B cell (primary cell): ENCODE measurements at regions not wholly inside any gene's neighbourhood (a gene's known extent, or its start where the extent isn't known, plus 50 kb on each side); places are given as distances from the start of the nearest gene placed in this dataset.

Experiments used
- ATAC-seq: fragments of 200-7000 bp; cut with Tn5 transposase; one replicate; pipeline ENCODE4 v1.10.0; 2021; ENCODE audit warnings: low read depth, mild to moderate bottlenecking, moderate number of reproducible peaks, moderate library complexity
- CTCF ChIA-PET: fragments of 350-600 bp; sonication (Branson Sonifier 250); formaldehyde crosslinking; loops from one replicate; lab custom pipeline; 2021; ENCODE audit warnings: antibody characterized with exemption, inconsistent platforms; lab: Charles Lee
- POLR2A ChIA-PET: fragments of 350-600 bp; sonication (Branson Sonifier 250); formaldehyde crosslinking; loops from one replicate; lab custom pipeline; 2021; ENCODE audit warnings: antibody characterized with exemption; lab: Charles Lee
- DNase-seq: peaks from one replicate; pipeline ENCODE4 v3.0.0; 2013
- H2AFZ ChIP-seq: 2 replicates; pipeline ENCODE4 v1.6.1; 2012; ENCODE audit warnings: mild to moderate bottlenecking, low read depth, low read length; ENCODE audit not compliant: insufficient read depth, poor library complexity, severe bottlenecking
- H3K27ac ChIP-seq, 2 donors: 1 replicate in 1 of 2; 2 replicates in 1 of 2; pipeline ENCODE4 v1.5.1; 2012 to 2013; ENCODE audit warnings: low read length in 2 of 2, mild to moderate bottlenecking in 2 of 2, moderate library complexity in 1 of 2
- H3K27me3 ChIP-seq, 4 experiments: fragments of 200-600 bp in 1 of 4; sonication (generic) in 1 of 4; replicated peaks in 1 of 4; 1 replicate in 2 of 4; 2 replicates in 2 of 4; pipeline versions ENCODE4 v1.6.1 to v1.7.0; 2013 to 2016; ENCODE audit warnings: low read length in 3 of 4, mild to moderate bottlenecking in 2 of 4, mixed read lengths in 1 of 4, moderate library complexity in 1 of 4; ENCODE audit not compliant: insufficient read depth in 4 of 4, control insufficient read depth in 3 of 4; ENCODE audit errors: control extremely low read depth in 1 of 4
- H3K36me3 ChIP-seq, 2 experiments: replicated peaks in 1 of 2; 1 replicate in 1 of 2; 2 replicates in 1 of 2; pipeline versions ENCODE4 v1.6.1 to v1.7.1; 2013; ENCODE audit warnings: low read length in 1 of 2; ENCODE audit not compliant: insufficient read depth in 2 of 2, control insufficient read depth in 1 of 2; ENCODE audit errors: control extremely low read depth in 1 of 2, extremely low read depth in 1 of 2
- H3K4me1 ChIP-seq, 2 donors: fragments of 200-600 bp in 1 of 2; sonication (generic) in 1 of 2; 1 replicate in 1 of 2; 2 replicates in 1 of 2; pipeline versions ENCODE4 v1.5.1 to v1.6.1; 2013 to 2017; ENCODE audit warnings: low read length in 2 of 2; ENCODE audit not compliant: control insufficient read depth in 2 of 2, insufficient read depth in 2 of 2
- H3K4me2 ChIP-seq: replicated peaks from 2 replicates; pipeline ENCODE3; 2012; ENCODE audit warnings: mild to moderate bottlenecking, low read depth, low read length; ENCODE audit not compliant: poor library complexity, severe bottlenecking
- H3K4me3 ChIP-seq, 5 experiments: fragments of 200-600 bp in 1 of 5; sonication (generic) in 1 of 5; 1 replicate in 3 of 5; 2 replicates in 2 of 5; pipeline versions ENCODE4 v1.5.1 to v1.7.0; 2011 to 2016; ENCODE audit warnings: low read length in 4 of 5, mild to moderate bottlenecking in 4 of 5, low read depth in 2 of 5, control low read depth in 1 of 5, moderate library complexity in 1 of 5; ENCODE audit not compliant: insufficient read depth in 1 of 5; ENCODE audit errors: control extremely low read depth in 1 of 5, extremely low read depth in 1 of 5
- H3K79me2 ChIP-seq: fragments of 200-600 bp; sonication (generic); one replicate; pipeline ENCODE4 v1.6.0; 2016; ENCODE audit warnings: low read length; ENCODE audit not compliant: control insufficient read depth, insufficient read depth
- H3K9ac ChIP-seq: fragments of 200-600 bp; sonication (generic); 2 replicates; pipeline ENCODE4 v1.6.1; 2017; ENCODE audit warnings: mild to moderate bottlenecking, low read length, moderate library complexity
- H3K9me3 ChIP-seq, 3 donors: one replicate each; pipeline versions ENCODE4 v1.6.1 to v1.7.1; 2013; ENCODE audit warnings: low read length in 2 of 3; ENCODE audit not compliant: control insufficient read depth in 2 of 3, insufficient read depth in 1 of 3; ENCODE audit errors: control extremely low read depth in 1 of 3
- H4K20me1 ChIP-seq: 2 replicates; pipeline ENCODE4 v1.6.0; 2012; ENCODE audit warnings: mild to moderate bottlenecking, low read length; ENCODE audit not compliant: insufficient read depth, control insufficient read depth, poor library complexity, severe bottlenecking
- H3K27ac Mint-ChIP-seq: one replicate; pipeline ENCODE4 v1.8.0; 2021; ENCODE audit warnings: mixed read lengths
- H3K27me3 Mint-ChIP-seq: one replicate; pipeline ENCODE4 v1.8.0; 2021; ENCODE audit warnings: mixed read lengths
- H3K4me1 Mint-ChIP-seq: one replicate; pipeline ENCODE4 v1.8.0; 2021; ENCODE audit warnings: mixed read lengths
- H3K4me3 Mint-ChIP-seq: one replicate; pipeline ENCODE4 v1.8.0; 2021; ENCODE audit warnings: mixed read lengths
- H3K9me3 Mint-ChIP-seq: one replicate; pipeline ENCODE4 v1.8.0; 2022; ENCODE audit warnings: mixed read lengths; ENCODE audit not compliant: insufficient read depth
- CTCF ChIP-seq: fragments of 200-600 bp; IDR thresholded peaks from one replicate; pipeline ENCODE4 v1.8.0; 2022; ENCODE audit warnings: antibody characterized with exemption, mild to moderate bottlenecking
- EZH2 ChIP-seq: IDR thresholded peaks from 2 replicates; pipeline ENCODE4 v1.6.1; 2012; ENCODE audit warnings: borderline replicate concordance, low read depth, mild to moderate bottlenecking, moderate library complexity, low read length; ENCODE audit not compliant: insufficient read depth, poor library complexity, severe bottlenecking
- WGBS: methylation state at CpG from one replicate; pipeline ENCODE4 v1.1.5; 2013; ENCODE audit warnings: missing lambda C conversion rate; ENCODE audit not compliant: insufficient coverage; 5-methylcytosine and 5-hydroxymethylcytosine counted together
- intact Hi-C: fragments of 100-400 bp; cut with micrococcal nuclease; formaldehyde crosslinking; loops from one replicate; pipeline ENCODE4 v1.10.0; 2022

- WGBS, result 92% methylated on average over 2 of the region's 2 CpGs
- H3K4me1 Mint-ChIP-seq, result no peaks in the 10 kb centered on the region
- H3K4me3 Mint-ChIP-seq, result no peak overlapping the region
- H3K9me3 Mint-ChIP-seq, result no peaks in the 10 kb centered on the region
- Histone ChIP-seq H3K4me2 (no peak overlapping the region), H4K20me1 (no peaks in the 10 kb centered on the region), H3K9ac (no peak overlapping the region), H3K27me3 (no peaks in the 10 kb centered on the region), H3K4me1 (no peaks in the 10 kb centered on the region), H3K79me2 (no peaks in the 10 kb centered on the region), H3K4me3 (no peak overlapping the region), H3K27ac (no peak overlapping the region), H3K36me3 (no peaks in the 10 kb centered on the region), H2AFZ (no peak overlapping the region), H3K9me3 (no peaks in the 10 kb centered on the region)
- peaks cover 7% of the 10 kb centered on the region for H3K27me3 Mint-ChIP-seq
- no peak for ATAC-seq
- ChIA-PET POLR2A (no interaction called here), CTCF (no interaction called here)
- TF ChIP-seq CTCF, result no peak
- TF ChIP-seq EZH2, result no peak
- DNase-seq, result no peak
- no peak overlapping the region for H3K27ac Mint-ChIP-seq
- intact Hi-C loops, result no loop called here
These were observed 63.2 kb downstream of the STYXL2 start for GRCh38 chr1:167157114-167157513.

- WGBS, result 74% methylated on average over 5 of the region's 6 CpGs
- H3K36me3 ChIP-seq, result no peaks in the 10 kb centered on the region
These were observed 62.4 kb upstream of the POU2F1 start for GRCh38 chr1:167158111-167158812.

More at GRCh38 chr1:167158111-167158812, 62.4 kb upstream of the POU2F1 start:
- Histone ChIP-seq H3K27ac (no peak overlapping the region), H3K27me3 (no peaks in the 10 kb centered on the region), H3K4me3 (no peak overlapping the region), H4K20me1 (no peaks in the 10 kb centered on the region), H3K4me1 (no peaks in the 10 kb centered on the region), H3K4me2 (no peak overlapping the region), H3K9me3 (no peaks in the 10 kb centered on the region), H3K9ac (no peak overlapping the region), H3K79me2 (no peaks in the 10 kb centered on the region), H2AFZ (no peak overlapping the region)
- ATAC-seq (no peak), DNase-seq (no peak)
- intact Hi-C loops, result no loop called here
- no peak for TF ChIP-seq CTCF
- no peak for TF ChIP-seq EZH2
- ChIA-PET POLR2A (no interaction called here), CTCF (no interaction called here)
- Mint-ChIP-seq H3K9me3 (no peaks in the 10 kb centered on the region), H3K4me3 (no peak overlapping the region), H3K27me3 (peaks cover 9% of the 10 kb centered on the region), H3K27ac (no peak overlapping the region), H3K4me1 (no peaks in the 10 kb centered on the region)
